ENCODE measurements at regions not wholly inside any gene's neighbourhood (a gene's known extent, or its start where the extent isn't known, plus 50 kb on each side); places are given as distances from the start of the nearest gene placed in this dataset.

DNA sequence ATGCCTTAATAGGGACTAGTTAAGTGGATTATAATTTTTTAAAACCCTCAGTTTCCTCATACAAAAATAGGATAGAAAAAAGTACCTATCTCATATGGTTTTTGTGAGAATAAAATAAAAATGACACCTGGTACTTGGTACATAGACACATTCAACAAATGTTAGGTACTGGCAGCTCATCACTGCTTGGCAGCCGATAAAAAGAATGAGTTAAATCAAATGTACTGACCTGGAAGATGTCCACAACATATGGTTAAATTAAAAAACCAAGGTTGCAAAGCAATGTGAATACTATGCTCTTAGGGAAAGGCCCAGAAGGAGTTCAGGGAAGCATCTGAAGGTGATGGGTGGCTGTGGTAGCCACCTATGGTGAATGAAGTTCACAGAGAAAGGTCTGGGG, 64.9 kb upstream of the SMYD2 start (continued):
- TF ChIP-seq FOSL2 (IDR thresholded peaks at IDR 0.05; ENCODE audit: borderline replicate concordance, low read depth) = no peak

DNA sequence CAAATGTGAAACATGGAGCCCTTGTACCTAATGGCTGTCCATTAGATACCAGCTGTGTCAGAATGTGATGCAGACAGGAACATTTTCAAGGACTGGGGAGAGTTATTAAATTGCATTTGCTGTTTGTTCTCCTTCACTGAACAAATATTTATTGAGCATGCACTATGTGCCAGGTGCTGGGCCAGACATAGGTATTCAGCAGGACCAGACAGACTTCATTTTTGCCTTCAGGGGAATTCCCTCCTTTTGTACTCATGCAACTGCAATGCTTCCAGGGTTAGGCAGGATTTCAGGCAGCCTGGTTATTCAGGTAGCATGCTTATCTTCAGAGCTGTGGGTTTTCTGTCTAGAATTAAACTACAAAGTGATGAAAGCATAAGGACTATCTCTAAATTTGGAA, 64.2 kb upstream of the SMYD2 start:
- no peaks in the 10 kb centered on the region for H3K36me3 ChIP-seq (replicated peaks in 1 of 2; ENCODE audit: control insufficient read depth in 1 of 2, insufficient read depth in 2 of 2, low read length in 1 of 2)
- no peaks in the 10 kb centered on the region for H4K20me1 ChIP-seq (ENCODE audit: insufficient read depth)
- H3K9me3 ChIP-seq = no peaks in the 10 kb centered on the region
- no peaks in the 10 kb centered on the region for H3K79me2 ChIP-seq (ENCODE audit: insufficient read depth)
- H3K4me2 ChIP-seq = no peak overlapping the region
- H3K27ac ChIP-seq (ENCODE audit: low read depth in 2 of 2, low read length in 1 of 2) = no peak overlapping the region
- no peak overlapping the region for H3K4me3 ChIP-seq (ENCODE audit: low read depth in 2 of 2, low read length in 1 of 2)
- H3K4me1 ChIP-seq (ENCODE audit: control insufficient read depth in 1 of 2, insufficient read depth in 2 of 2, low read depth in 1 of 2, low read length in 1 of 2) = peaks cover 0 to 3% of the 10 kb centered on the region in 2 experiments; a peak in 1 of 4 replicates
- H2AFZ ChIP-seq (ENCODE audit: low read depth) = no peak overlapping the region
- H3F3A ChIP-seq (replicated peaks; ENCODE audit: insufficient read depth) = no peaks in the 10 kb centered on the region
- DNase-seq = no peak
- H3K9me2 ChIP-seq = no peaks in the 10 kb centered on the region
- ChIA-PET CTCF (interaction anchor here (2.1 to 10.1 kb wide), 3 partner anchors 44 to 112 kb away, joined by 5 to 250 read pairs (median 48); no protein-coding TSS in a partner anchor), POLR2A (no interaction called here)
- H3K9ac ChIP-seq = no peak overlapping the region
- H3K27me3 ChIP-seq (ENCODE audit: insufficient read depth) = peaks cover 14% of the 10 kb centered on the region; the same call in 1 of the 2 replicates
- TF ChIP-seq, protein P1, sequence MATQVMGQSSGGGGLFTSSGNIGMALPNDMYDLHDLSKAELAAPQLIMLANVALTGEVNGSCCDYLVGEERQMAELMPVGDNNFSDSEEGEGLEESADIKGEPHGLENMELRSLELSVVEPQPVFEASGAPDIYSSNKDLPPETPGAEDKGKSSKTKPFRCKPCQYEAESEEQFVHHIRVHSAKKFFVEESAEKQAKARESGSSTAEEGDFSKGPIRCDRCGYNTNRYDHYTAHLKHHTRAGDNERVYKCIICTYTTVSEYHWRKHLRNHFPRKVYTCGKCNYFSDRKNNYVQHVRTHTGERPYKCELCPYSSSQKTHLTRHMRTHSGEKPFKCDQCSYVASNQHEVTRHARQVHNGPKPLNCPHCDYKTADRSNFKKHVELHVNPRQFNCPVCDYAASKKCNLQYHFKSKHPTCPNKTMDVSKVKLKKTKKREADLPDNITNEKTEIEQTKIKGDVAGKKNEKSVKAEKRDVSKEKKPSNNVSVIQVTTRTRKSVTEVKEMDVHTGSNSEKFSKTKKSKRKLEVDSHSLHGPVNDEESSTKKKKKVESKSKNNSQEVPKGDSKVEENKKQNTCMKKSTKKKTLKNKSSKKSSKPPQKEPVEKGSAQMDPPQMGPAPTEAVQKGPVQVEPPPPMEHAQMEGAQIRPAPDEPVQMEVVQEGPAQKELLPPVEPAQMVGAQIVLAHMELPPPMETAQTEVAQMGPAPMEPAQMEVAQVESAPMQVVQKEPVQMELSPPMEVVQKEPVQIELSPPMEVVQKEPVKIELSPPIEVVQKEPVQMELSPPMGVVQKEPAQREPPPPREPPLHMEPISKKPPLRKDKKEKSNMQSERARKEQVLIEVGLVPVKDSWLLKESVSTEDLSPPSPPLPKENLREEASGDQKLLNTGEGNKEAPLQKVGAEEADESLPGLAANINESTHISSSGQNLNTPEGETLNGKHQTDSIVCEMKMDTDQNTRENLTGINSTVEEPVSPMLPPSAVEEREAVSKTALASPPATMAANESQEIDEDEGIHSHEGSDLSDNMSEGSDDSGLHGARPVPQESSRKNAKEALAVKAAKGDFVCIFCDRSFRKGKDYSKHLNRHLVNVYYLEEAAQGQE (IDR thresholded peaks at IDR 0.05; ENCODE audit: low read depth, low read length) = no peak
- TF ChIP-seq, protein P2, sequence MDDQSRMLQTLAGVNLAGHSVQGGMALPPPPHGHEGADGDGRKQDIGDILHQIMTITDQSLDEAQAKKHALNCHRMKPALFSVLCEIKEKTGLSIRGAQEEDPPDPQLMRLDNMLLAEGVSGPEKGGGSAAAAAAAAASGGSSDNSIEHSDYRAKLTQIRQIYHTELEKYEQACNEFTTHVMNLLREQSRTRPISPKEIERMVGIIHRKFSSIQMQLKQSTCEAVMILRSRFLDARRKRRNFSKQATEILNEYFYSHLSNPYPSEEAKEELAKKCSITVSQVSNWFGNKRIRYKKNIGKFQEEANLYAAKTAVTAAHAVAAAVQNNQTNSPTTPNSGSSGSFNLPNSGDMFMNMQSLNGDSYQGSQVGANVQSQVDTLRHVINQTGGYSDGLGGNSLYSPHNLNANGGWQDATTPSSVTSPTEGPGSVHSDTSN (IDR thresholded peaks at IDR 0.05) = no peak
- TF ChIP-seq YY1 (IDR thresholded peaks at IDR 0.05; ENCODE audit: low read depth) (no peak), EP300 (IDR thresholded peaks at IDR 0.05; ENCODE audit: borderline replicate concordance in 1 of 2, low read depth in 1 of 2, low read length in 1 of 2) (no peak), MXI1 (IDR thresholded peaks at IDR 0.05; ENCODE audit: low read depth, low read length) (no peak), NRF1 (IDR thresholded peaks at IDR 0.05; ENCODE audit: low read depth, low read length) (no peak), TAF1 (IDR thresholded peaks at IDR 0.05; ENCODE audit: borderline replicate concordance, low read depth, low read length) (no peak)

DNA sequence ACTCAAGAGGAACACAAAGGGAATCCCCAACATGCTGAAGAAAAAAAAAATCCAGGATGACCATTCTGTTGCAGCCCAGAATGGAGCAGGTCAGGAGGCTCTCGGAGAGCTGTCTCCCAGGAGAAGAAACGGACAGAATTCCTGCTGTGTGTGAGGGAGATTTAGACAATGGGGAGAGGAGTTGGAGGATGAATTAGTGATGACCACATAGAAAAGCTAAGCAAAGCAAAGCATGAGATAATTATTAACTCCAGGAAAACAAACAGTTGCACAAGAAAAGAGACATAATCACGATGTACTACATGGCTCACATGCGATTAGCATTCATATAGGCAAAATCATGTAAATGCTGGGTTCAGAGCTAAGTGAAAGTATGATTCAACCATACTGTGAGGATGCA, 61.1 kb upstream of the SMYD2 start:
- CTCF ChIA-PET = interaction anchor here (1.0 to 10.1 kb wide), 6 partner anchors 8 to 418 kb away, joined by 3 to 250 read pairs (median 3); no protein-coding TSS in a partner anchor
- Histone ChIP-seq H3K27ac (ENCODE audit: low read depth in 2 of 2, low read length in 1 of 2) (no peak overlapping the region), H4K20me1 (ENCODE audit: insufficient read depth) (no peaks in the 10 kb centered on the region), H3K4me2 (no peak overlapping the region), H3K9me2 (no peaks in the 10 kb centered on the region), H3K27me3 (ENCODE audit: insufficient read depth) (peaks cover 14% of the 10 kb centered on the region; the same call in 1 of the 2 replicates), H3K9me3 (no peaks in the 10 kb centered on the region), H3K4me3 (ENCODE audit: low read depth in 2 of 2, low read length in 1 of 2) (no peak overlapping the region), H3K79me2 (ENCODE audit: insufficient read depth) (no peaks in the 10 kb centered on the region), H3K4me1 (ENCODE audit: control insufficient read depth in 1 of 2, insufficient read depth in 2 of 2, low read depth in 1 of 2, low read length in 1 of 2) (no peaks in the 10 kb centered on the region), H3K36me3 (replicated peaks in 1 of 2; ENCODE audit: control insufficient read depth in 1 of 2, insufficient read depth in 2 of 2, low read length in 1 of 2) (no peaks in the 10 kb centered on the region), H3F3A (replicated peaks; ENCODE audit: insufficient read depth) (no peaks in the 10 kb centered on the region), H3K9ac (no peak overlapping the region), H2AFZ (ENCODE audit: low read depth) (no peak overlapping the region)
- POLR2A ChIA-PET = no interaction called here
- no peak for DNase-seq
- WGBS (ENCODE audit: low lambda C conversion rate) = 43% methylated on average over 4 of the region's 4 CpGs
- TF ChIP-seq SMC3 (IDR thresholded peaks at IDR 0.05; ENCODE audit: low read depth, low read length) = no peak
- no peak for TF ChIP-seq NRF1 (IDR thresholded peaks at IDR 0.05; ENCODE audit: low read depth, low read length)
- TF ChIP-seq SIN3A (IDR thresholded peaks at IDR 0.05; ENCODE audit: borderline replicate concordance, low read depth, low read length) = no peak
- no peak for TF ChIP-seq POLR2AphosphoS5 (IDR thresholded peaks at IDR 0.05; ENCODE audit: low read depth, low read length)
- no peak for TF ChIP-seq GABPA (IDR thresholded peaks at IDR 0.05; ENCODE audit: low read depth)
- no peak for TF ChIP-seq FOXJ3 (CRISPR knock-in tag; IDR thresholded peaks at IDR 0.05)
- TF ChIP-seq TCF12 (IDR thresholded peaks at IDR 0.05) = no peak
- no peak for TF ChIP-seq RXRA (IDR thresholded peaks at IDR 0.05; ENCODE audit: borderline replicate concordance, low read depth)
- TF ChIP-seq JUND (IDR thresholded peaks at IDR 0.05) = no peak
- no peak for TF ChIP-seq MEF2A (IDR thresholded peaks at IDR 0.05; ENCODE audit: borderline replicate concordance, low read depth)
- no peak for TF ChIP-seq TAF1 (IDR thresholded peaks at IDR 0.05; ENCODE audit: borderline replicate concordance, low read depth, low read length)
- TF ChIP-seq ELF1 (IDR thresholded peaks at IDR 0.05) = no peak
- no peak for TF ChIP-seq RCOR1 (IDR thresholded peaks at IDR 0.05; ENCODE audit: low read length)
- no peak for TF ChIP-seq YY1 (IDR thresholded peaks at IDR 0.05; ENCODE audit: low read depth)
- TF ChIP-seq EP300 (IDR thresholded peaks at IDR 0.05; ENCODE audit: borderline replicate concordance in 1 of 2, low read depth in 1 of 2, low read length in 1 of 2) = no peak
- no peak for TF ChIP-seq FOXM1 (IDR thresholded peaks at IDR 0.05; ENCODE audit: low read depth)
- TF ChIP-seq, protein P3, sequence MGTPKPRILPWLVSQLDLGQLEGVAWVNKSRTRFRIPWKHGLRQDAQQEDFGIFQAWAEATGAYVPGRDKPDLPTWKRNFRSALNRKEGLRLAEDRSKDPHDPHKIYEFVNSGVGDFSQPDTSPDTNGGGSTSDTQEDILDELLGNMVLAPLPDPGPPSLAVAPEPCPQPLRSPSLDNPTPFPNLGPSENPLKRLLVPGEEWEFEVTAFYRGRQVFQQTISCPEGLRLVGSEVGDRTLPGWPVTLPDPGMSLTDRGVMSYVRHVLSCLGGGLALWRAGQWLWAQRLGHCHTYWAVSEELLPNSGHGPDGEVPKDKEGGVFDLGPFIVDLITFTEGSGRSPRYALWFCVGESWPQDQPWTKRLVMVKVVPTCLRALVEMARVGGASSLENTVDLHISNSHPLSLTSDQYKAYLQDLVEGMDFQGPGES (IDR thresholded peaks at IDR 0.05; ENCODE audit: low read depth, low read length) = no peak
- TF ChIP-seq FOSL2 (IDR thresholded peaks at IDR 0.05; ENCODE audit: borderline replicate concordance, low read depth) = no peak
- TF ChIP-seq TEAD4 (IDR thresholded peaks at IDR 0.05; ENCODE audit: borderline replicate concordance, insufficient read depth) = no peak
